Bronchial epithelial cell (primary cell): ENCODE measurements at regions not wholly inside any gene's neighbourhood (a gene's known extent, or its start where the extent isn't known, plus 50 kb on each side); places are given as distances from the start of the nearest gene placed in this dataset.

Experiments used
- DNase-seq: peaks from one replicate; pipeline ENCODE4 v3.0.0-alpha.2; 2010; ENCODE audit warnings: low read depth
- FAIRE-seq: peaks from 2 replicates; lab custom pipeline; 2011; peaks lifted over from hg19 to GRCh38; lab: Jason Lieb, UNC
- H3K27me3 ChIP-seq: 2 replicates; pipeline ENCODE4 v1.5.1; 2011; ENCODE audit warnings: low read length; ENCODE audit not compliant: control insufficient read depth, insufficient read depth
- H3K36me3 ChIP-seq: 2 replicates; pipeline ENCODE4 v1.5.1; 2011; ENCODE audit warnings: low read length; ENCODE audit not compliant: control insufficient read depth, insufficient read depth
- H3K4me3 ChIP-seq: 2 replicates; pipeline ENCODE4 v1.5.1; 2011; ENCODE audit warnings: mild to moderate bottlenecking, low read depth, low read length, control low read depth
- CTCF ChIP-seq: IDR thresholded peaks from 2 replicates; pipeline ENCODE4 v1.5.1; 2011; ENCODE audit warnings: mild to moderate bottlenecking, moderate library complexity, low read length, control low read depth, inconsistent platforms; ENCODE audit not compliant: insufficient read depth, severe bottlenecking

DNA sequence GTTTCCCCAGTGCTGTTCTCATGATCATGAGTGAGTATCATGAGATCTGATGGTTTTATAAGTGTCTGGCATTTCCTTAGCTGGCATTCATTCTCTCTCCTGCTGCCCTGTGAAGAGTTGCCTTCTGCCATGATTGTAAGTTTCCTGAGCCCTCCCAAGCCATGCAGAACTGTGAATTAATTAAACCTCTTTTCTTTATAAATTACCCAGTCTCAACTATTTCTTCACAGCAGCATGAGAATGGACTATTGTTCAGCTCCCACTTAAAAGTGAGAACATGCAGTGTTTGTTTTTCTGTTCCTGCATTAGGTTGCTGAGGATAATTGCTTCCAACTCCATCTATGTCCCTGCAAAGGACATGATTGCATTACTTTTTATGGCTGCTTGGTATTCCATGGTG, 311.7 kb upstream of the CTSO start:
- Histone ChIP-seq H3K36me3 (no peaks in the 10 kb centered on the region), H3K4me3 (no peak overlapping the region), H3K27me3 (no peaks in the 10 kb centered on the region)
- DNase-seq: no peak
- no peak for FAIRE-seq
- TF ChIP-seq CTCF: no peak

DNA sequence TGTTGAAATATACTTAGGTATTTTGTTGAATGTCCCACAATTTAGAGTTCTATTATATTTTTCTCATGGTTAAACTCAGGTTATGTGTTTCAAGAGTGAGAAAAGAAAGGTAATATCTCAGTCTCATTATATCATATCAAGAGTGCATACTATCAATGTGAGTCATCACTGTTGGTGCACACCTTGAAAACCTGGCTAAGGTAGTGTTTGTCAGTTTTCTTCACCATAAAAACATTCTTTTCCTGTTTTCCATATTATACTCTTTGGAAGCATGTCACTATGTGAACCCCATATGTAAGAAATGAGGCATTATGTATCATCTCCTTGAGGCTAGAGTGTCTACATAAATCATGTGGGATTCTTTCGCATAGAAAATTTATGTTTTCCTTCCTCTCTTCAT, 307.6 kb upstream of the CTSO start:
- FAIRE-seq (no peak), DNase-seq (peak; percentile 96)
- TF ChIP-seq CTCF: no peak
- H3K36me3 ChIP-seq: no peaks in the 10 kb centered on the region
- H3K4me3 ChIP-seq: no peak overlapping the region
- H3K27me3 ChIP-seq: no peaks in the 10 kb centered on the region

GRCh38 chr4:156255230-156256007, 301.8 kb upstream of the CTSO start:
- Histone ChIP-seq H3K27me3 (no peaks in the 10 kb centered on the region), H3K4me3 (no peak overlapping the region), H3K36me3 (no peaks in the 10 kb centered on the region)
- DNase-seq (no peak), FAIRE-seq (no peak)
- TF ChIP-seq CTCF: no peak

DNA sequence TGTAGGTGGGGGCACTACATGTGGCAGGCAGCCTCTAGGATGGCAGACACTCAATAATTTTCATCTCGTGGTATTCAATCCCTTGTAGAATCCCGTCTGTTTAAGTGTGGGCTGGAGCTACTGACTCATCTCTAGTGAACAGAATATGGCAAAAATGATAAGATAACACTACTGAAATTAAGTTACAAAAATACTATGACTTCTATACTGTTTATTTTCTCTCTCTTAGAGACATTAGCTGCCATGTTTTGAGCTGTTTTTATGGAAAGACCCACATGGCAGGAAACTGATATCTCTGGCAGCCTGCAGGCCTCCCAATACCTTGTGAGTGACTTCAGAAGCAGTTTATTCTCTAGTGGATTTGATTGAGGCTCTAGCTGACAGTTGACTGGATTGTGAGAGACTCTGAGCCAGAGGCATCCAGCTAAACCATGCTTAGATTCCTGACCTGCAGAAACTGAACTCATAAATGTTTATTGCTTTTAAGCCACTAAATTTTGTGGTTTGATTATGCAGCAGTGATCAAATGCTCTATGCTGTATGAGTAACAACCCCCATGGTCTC, 298.8 kb upstream of the CTSO start:
- no peaks in the 10 kb centered on the region for H3K36me3 ChIP-seq
- TF ChIP-seq CTCF: no peak
- H3K4me3 ChIP-seq: no peak overlapping the region
- H3K27me3 ChIP-seq: no peaks in the 10 kb centered on the region
- DNase-seq (no peak), FAIRE-seq (no peak)

DNA sequence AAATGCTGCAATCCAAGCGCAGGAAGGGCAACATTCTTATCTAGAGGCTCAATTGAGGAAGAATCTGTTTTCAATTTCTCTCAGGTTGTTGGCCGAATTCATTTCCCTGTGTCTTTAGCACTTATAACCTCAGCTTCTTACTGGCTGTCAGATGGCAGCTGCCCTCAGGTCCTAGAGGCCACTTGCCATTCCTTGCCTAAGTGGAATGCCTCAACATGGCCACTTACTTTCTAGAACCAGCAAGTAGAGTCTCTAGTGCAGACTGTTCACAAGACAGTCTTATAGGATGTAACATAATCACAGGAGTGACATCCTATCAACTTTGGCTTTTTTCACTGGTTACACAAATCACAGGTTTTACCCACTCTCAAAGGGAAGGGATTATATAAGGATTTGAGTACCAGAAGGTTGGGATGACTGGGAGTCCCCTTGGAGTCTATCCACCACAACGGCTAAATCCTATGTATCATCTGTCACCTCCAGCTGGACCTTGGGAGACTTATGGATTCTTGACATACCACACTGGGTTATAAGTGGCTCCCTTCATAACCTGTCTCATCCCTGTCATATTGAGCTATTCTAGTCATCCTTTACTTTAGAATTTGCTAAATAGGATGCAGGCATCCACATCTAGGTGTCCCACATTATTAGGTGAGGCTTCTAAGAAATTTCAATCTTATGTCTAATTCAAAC, 297.9 kb upstream of the CTSO start:
- no peak for TF ChIP-seq CTCF
- Histone ChIP-seq H3K36me3 (no peaks in the 10 kb centered on the region), H3K27me3 (no peaks in the 10 kb centered on the region), H3K4me3 (no peak overlapping the region)
- FAIRE-seq (no peak), DNase-seq (no peak)
